ENCODE measurements at regions not wholly inside any gene's neighbourhood (a gene's known extent, or its start where the extent isn't known, plus 50 kb on each side); places are given as distances from the start of the nearest gene placed in this dataset.

- no peak for DNase-seq
- TF ChIP-seq POLR2A (IDR thresholded peaks at IDR 0.05) = no peak
- no peak for TF ChIP-seq EP300 (IDR thresholded peaks at IDR 0.05)
- TF ChIP-seq, protein P1, sequence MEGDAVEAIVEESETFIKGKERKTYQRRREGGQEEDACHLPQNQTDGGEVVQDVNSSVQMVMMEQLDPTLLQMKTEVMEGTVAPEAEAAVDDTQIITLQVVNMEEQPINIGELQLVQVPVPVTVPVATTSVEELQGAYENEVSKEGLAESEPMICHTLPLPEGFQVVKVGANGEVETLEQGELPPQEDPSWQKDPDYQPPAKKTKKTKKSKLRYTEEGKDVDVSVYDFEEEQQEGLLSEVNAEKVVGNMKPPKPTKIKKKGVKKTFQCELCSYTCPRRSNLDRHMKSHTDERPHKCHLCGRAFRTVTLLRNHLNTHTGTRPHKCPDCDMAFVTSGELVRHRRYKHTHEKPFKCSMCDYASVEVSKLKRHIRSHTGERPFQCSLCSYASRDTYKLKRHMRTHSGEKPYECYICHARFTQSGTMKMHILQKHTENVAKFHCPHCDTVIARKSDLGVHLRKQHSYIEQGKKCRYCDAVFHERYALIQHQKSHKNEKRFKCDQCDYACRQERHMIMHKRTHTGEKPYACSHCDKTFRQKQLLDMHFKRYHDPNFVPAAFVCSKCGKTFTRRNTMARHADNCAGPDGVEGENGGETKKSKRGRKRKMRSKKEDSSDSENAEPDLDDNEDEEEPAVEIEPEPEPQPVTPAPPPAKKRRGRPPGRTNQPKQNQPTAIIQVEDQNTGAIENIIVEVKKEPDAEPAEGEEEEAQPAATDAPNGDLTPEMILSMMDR (IDR thresholded peaks at IDR 0.05) = no peak
- H3K36me3 ChIP-seq = no peaks in the 10 kb centered on the region
- no peak overlapping the region for H3K27ac ChIP-seq
- intact Hi-C loops (cut with DNase I) = no loop called here
- 85 to 87% (median 85%) methylated on average over 14 of the region's 14 CpGs for WGBS, 3 donors
- H3K4me3 ChIP-seq = no peak overlapping the region
- no peaks in the 10 kb centered on the region for H3K27me3 ChIP-seq
- no peaks in the 10 kb centered on the region for H3K9me3 ChIP-seq
- H3K4me1 ChIP-seq (ENCODE audit: insufficient read depth) = no peaks in the 10 kb centered on the region
Measured at GRCh38 chr13:111394211-111394922, 73.9 kb downstream of the TEX29 start.

GRCh38 chr13:111395511-111396393 is 75.3 kb downstream of the TEX29 start:
- DNase-seq = no peak
- intact Hi-C loops (cut with DNase I) = no loop called here
- TF ChIP-seq POLR2A (IDR thresholded peaks at IDR 0.05) (no peak), EP300 (IDR thresholded peaks at IDR 0.05) (no peak)
- TF ChIP-seq, protein P1 (IDR thresholded peaks at IDR 0.05) = no peak
- no peaks in the 10 kb centered on the region for H3K9me3 ChIP-seq
- H3K27ac ChIP-seq = no peak overlapping the region
- WGBS, 3 donors = 86 to 91% (median 89%) methylated on average over 9 of the region's 9 CpGs
- H3K27me3 ChIP-seq = no peaks in the 10 kb centered on the region
- H3K36me3 ChIP-seq = no peaks in the 10 kb centered on the region
- H3K4me1 ChIP-seq (ENCODE audit: insufficient read depth) = no peaks in the 10 kb centered on the region
- H3K4me3 ChIP-seq = no peak overlapping the region

DNA sequence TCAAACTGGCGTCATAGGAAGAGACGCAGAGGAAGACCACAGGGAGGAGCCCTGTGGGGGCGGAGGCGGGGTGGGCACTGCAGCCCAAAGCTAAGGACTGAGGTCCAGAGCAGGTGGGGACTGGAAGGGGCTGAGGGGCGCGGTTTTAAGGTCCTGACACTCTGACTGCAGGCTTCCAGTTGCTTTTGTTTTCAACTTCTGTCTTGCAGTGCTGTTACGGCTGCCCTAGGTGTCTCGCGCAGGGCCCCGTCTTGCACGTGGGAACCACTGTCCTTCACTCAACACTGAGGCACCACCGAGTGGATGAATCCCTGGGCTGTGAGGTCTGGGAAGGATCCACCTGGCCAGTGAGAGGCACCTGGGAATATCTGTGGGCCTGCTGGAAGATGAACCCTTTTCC is 76.0 kb downstream of the TEX29 start:
- H3K27ac ChIP-seq = no peak overlapping the region
- 72 to 82% (median 79%) methylated on average over 12 of the region's 12 CpGs for WGBS, 3 donors
- intact Hi-C loops (cut with DNase I) = no loop called here
- H3K36me3 ChIP-seq = no peaks in the 10 kb centered on the region
- H3K9me3 ChIP-seq = no peaks in the 10 kb centered on the region
- H3K4me3 ChIP-seq = no peak overlapping the region
- no peaks in the 10 kb centered on the region for H3K4me1 ChIP-seq (ENCODE audit: insufficient read depth)
- no peaks in the 10 kb centered on the region for H3K27me3 ChIP-seq
- TF ChIP-seq EP300 (IDR thresholded peaks at IDR 0.05) (no peak), POLR2A (IDR thresholded peaks at IDR 0.05) (no peak)
- TF ChIP-seq, protein P1 (IDR thresholded peaks at IDR 0.05) = no peak
- DNase-seq = peak in 1 of 5 donors; percentile 3

- no peaks in the 10 kb centered on the region for H3K27me3 ChIP-seq
- 82 to 88% (median 88%) methylated on average over 25 of the region's 25 CpGs for WGBS, 3 donors
- no peaks in the 10 kb centered on the region for H3K4me1 ChIP-seq (ENCODE audit: insufficient read depth)
- intact Hi-C loops (cut with DNase I) = no loop called here
- H3K9me3 ChIP-seq = no peaks in the 10 kb centered on the region
- no peaks in the 10 kb centered on the region for H3K36me3 ChIP-seq
- DNase-seq = no peak
- no peak overlapping the region for H3K27ac ChIP-seq
- no peak overlapping the region for H3K4me3 ChIP-seq
- no peak for TF ChIP-seq POLR2A (IDR thresholded peaks at IDR 0.05)
- no peak for TF ChIP-seq EP300 (IDR thresholded peaks at IDR 0.05)
- TF ChIP-seq, protein P1 (IDR thresholded peaks at IDR 0.05) = no peak
Measured at GRCh38 chr13:111397202-111397880, 76.9 kb downstream of the TEX29 start.

Measured in ovary (tissue), 7 donors.